ENCODE measurements at regions not wholly inside any gene's neighbourhood (a gene's known extent, or its start where the extent isn't known, plus 50 kb on each side); places are given as distances from the start of the nearest gene placed in this dataset.

DNA sequence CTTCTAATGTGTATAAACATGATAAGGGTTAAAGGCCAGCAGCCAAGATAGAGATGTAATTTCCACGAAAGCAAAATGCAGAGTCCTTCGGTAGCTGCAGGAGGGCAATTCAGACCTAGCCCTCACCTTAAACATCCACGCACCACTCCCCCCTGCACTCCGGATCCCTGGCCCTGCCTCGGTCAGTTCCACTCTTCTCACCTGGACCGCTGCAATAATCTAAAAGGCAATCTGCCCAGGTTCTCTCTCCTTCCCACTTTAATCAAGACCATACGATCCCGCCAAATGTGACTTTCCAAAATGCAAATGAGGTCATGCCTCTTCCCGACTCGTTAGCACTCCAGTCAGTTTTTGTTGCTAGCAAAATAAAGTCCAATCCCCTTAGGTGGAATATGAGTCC lies 485.2 kb downstream of the EIPR1 start:
- no peak for TF ChIP-seq POLR2A (IDR thresholded peaks at IDR 0.05)
- TF ChIP-seq CTCF (IDR thresholded peaks at IDR 0.05 in 4 of 5, conservative IDR thresholded peaks at IDR 0.05 in 1 of 5) = no peak

All from gastrocnemius medialis (tissue), 4 donors.